PFSK-1 (cell line): ENCODE measurements at regions not wholly inside any gene's neighbourhood (a gene's known extent, or its start where the extent isn't known, plus 50 kb on each side); places are given as distances from the start of the nearest gene placed in this dataset.

Source experiments
- FOXP2 ChIP-seq: optimal IDR thresholded peaks from 2 replicates; pipeline ENCODE3; 2011; ENCODE audit warnings: borderline replicate concordance, control low read depth, inconsistent platforms; ENCODE audit not compliant: insufficient read depth; ENCODE audit errors: extremely low read length, extremely low read depth
- POLR2AphosphoS5 ChIP-seq: IDR thresholded peaks from 2 replicates; pipeline ENCODE4 v1.6.1; 2012; ENCODE audit warnings: low read depth, mild to moderate bottlenecking, control low read depth, low read length, moderate library complexity
- SIN3A ChIP-seq: IDR thresholded peaks from 2 replicates; pipeline ENCODE4 v1.6.1; 2012; ENCODE audit warnings: mild to moderate bottlenecking, low read length, moderate library complexity, borderline replicate concordance; ENCODE audit not compliant: insufficient read depth
- TAF1 ChIP-seq: IDR thresholded peaks from 2 replicates; pipeline ENCODE4 v1.6.1; 2012; ENCODE audit warnings: low read length, control low read depth, borderline replicate concordance; ENCODE audit not compliant: insufficient read depth
- TF ChIP-seq, protein P1 (sequence below), 2 experiments: IDR thresholded peaks; 2 replicates each; pipeline versions ENCODE4 v1.6.1 to v1.8.0; 2011 to 2012; ENCODE audit warnings: low read depth in 2 of 2, low read length in 2 of 2, control low read depth in 1 of 2, inconsistent platforms in 1 of 2, mild to moderate bottlenecking in 1 of 2, moderate library complexity in 1 of 2; ENCODE audit not compliant: insufficient read depth in 1 of 2

DNA sequence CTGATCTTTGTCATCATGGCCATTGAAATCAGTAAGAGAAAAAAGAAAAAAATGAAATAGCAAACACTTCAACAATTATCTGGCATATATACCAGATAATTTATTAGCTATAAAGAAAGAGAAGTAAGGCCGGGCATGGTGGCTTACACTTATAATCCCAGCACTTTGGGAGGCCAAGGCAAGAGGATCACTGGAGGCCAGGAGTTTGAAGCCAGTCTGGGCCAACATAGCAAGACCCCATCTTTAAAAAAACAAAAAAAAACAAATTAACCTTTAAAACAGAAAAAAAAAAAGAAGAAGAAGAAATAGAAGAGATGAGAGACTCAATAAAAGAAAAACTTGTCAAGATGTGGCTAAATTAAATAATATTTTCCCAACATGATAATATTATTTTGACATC, 61.6 kb upstream of the TGIF1 start:
- TF ChIP-seq TAF1, result no peak
- TF ChIP-seq, protein P1, sequence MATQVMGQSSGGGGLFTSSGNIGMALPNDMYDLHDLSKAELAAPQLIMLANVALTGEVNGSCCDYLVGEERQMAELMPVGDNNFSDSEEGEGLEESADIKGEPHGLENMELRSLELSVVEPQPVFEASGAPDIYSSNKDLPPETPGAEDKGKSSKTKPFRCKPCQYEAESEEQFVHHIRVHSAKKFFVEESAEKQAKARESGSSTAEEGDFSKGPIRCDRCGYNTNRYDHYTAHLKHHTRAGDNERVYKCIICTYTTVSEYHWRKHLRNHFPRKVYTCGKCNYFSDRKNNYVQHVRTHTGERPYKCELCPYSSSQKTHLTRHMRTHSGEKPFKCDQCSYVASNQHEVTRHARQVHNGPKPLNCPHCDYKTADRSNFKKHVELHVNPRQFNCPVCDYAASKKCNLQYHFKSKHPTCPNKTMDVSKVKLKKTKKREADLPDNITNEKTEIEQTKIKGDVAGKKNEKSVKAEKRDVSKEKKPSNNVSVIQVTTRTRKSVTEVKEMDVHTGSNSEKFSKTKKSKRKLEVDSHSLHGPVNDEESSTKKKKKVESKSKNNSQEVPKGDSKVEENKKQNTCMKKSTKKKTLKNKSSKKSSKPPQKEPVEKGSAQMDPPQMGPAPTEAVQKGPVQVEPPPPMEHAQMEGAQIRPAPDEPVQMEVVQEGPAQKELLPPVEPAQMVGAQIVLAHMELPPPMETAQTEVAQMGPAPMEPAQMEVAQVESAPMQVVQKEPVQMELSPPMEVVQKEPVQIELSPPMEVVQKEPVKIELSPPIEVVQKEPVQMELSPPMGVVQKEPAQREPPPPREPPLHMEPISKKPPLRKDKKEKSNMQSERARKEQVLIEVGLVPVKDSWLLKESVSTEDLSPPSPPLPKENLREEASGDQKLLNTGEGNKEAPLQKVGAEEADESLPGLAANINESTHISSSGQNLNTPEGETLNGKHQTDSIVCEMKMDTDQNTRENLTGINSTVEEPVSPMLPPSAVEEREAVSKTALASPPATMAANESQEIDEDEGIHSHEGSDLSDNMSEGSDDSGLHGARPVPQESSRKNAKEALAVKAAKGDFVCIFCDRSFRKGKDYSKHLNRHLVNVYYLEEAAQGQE (IDR thresholded peaks at IDR 0.05; ENCODE audit: insufficient read depth in 1 of 2, low read depth in 2 of 2, low read length in 2 of 2), result no peak
- no peak for TF ChIP-seq POLR2AphosphoS5
- no peak for TF ChIP-seq FOXP2
- no peak for TF ChIP-seq SIN3A
